ENCODE measurements at regions not wholly inside any gene's neighbourhood (a gene's known extent, or its start where the extent isn't known, plus 50 kb on each side); places are given as distances from the start of the nearest gene placed in this dataset.

GRCh38 chr15:69806287-69806915 lies 291.3 kb downstream of the TLE3 start:
- intact Hi-C loops (cut with micrococcal nuclease) = no loop called here

DNA sequence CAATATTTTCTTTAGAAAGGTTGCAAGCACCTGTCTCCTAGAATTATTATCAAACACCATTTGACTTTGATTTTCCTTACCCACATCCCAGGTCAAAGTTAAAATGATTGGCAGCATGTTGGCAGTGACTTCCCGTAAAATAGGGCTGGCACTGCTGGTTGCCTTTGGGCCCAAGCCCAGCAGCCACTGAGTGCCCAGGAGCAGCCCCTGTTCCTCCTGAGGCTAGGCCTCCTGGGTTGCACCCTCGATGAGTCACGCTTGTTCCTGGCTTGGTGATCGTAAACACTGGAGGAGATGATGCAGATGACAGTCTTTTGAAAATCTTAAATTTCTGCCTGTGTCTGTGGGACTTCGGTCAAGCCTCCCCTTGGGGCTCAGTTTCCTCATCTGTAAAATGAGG lies 290.0 kb downstream of the TLE3 start:
- intact Hi-C loops (cut with micrococcal nuclease) = no loop called here

DNA sequence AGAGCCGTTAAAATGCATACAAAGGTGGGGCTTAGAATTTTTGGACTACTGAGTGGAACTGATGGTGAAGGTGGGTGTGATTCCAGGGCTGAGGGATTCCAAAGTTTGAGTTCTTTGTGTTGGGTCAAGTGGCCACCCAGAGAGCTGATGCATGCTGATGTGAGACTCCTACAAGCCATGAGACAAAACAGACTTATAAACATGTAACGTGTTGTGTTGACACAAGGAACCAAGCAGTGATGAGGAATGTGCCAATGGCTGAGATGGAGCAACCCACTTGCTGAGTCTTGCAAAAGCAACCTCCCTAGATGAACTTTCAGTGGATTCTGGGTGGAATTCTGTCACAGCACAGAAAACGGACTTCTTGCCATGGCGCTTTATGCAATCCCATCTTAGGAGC lies 289.0 kb downstream of the TLE3 start:
- intact Hi-C loops (cut with micrococcal nuclease) = no loop called here

DNA sequence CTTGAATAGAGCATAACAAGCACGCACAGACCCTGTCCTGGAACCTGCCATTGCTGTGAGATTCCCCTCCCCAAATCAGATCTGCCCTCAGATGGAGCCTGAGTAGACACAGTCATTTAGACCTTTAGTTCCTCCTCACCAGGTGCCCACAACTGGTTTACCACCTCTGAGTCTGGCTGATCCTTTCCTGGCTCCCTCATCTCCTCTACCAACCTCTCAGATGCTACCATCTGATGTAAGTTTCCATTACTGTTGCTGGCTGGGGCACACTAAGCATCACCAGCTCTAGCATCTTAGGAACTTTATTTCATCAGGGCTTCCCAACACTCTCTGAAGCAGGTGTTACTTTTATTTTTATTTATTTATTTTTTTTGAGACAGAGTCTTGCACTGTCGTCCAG lies 288.3 kb downstream of the TLE3 start:
- intact Hi-C loops (cut with micrococcal nuclease) = no loop called here

- intact Hi-C loops (cut with micrococcal nuclease) = no loop called here
Observed at GRCh38 chr15:69810431-69811354, 287.0 kb downstream of the TLE3 start.

- intact Hi-C loops (cut with micrococcal nuclease) = no loop called here
Observed at GRCh38 chr15:69812861-69813261, 284.9 kb downstream of the TLE3 start.

- intact Hi-C loops (cut with micrococcal nuclease) = no loop called here
Observed at GRCh38 chr15:69813881-69814280, 283.8 kb downstream of the TLE3 start.

DNA sequence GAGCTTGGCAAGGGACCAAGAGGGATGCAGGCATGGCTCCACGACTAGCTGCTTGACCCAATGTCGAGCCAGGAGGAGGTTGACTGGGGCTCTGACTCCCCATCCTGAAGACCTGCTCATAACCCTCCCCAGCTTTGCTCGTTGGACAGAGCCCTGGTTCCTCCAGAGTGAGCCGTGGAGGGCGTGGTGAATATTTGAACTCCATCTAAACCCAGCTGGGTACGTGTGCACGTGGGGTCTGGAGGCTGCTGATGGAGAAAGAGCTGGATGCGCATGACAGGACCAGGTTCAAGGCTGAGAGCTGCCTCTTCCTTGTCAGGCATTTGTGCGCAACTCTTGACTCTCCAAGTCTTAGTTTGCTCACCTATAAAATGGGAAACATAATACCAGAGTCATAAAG lies 282.8 kb downstream of the TLE3 start:
- intact Hi-C loops (cut with micrococcal nuclease) = no loop called here

- intact Hi-C loops (cut with micrococcal nuclease) = no loop called here
Observed at GRCh38 chr15:69815793-69816192, 281.9 kb downstream of the TLE3 start.

DNA sequence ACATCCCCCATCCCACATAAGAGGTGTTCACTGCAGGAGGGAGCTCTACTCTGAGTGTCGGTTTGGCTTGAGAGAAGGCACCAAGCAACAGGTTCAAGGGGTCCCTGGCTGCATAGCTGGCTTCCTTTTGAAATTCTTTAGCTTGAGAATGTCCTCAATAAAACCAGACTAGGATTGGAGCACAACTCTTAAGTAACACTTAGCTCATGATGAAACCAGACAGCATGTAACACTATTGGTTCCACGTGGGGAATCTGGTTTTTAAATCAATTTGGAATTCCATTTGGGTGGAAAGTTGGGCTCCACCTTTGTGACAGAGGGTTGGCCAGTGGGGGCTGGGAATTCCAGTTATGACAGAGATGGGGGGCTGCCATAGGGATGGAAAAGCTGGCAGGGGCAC lies 281.2 kb downstream of the TLE3 start:
- intact Hi-C loops (cut with micrococcal nuclease) = no loop called here

- intact Hi-C loops (cut with micrococcal nuclease) = no loop called here
Observed at GRCh38 chr15:69818529-69818928, 279.2 kb downstream of the TLE3 start.

DNA sequence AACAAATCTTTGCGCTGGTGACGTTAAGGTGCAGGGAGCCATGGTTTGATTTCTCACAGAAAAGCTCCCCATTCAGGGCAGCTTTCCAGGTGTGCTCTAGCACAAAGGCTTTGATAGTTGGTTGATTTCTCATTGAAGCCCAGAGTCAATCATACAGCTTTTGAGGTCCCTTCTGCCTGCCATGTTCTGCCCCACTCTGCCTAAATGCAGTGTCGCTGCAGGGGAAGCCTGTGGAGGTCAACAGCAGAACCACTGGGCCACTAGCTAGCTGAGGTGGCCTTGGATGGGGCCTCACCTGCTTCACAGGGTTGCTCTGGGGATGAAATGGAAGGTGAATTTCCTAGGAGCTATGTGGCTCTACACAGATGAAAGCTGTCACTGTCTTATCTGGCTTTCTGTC lies 278.3 kb downstream of the TLE3 start:
- intact Hi-C loops (cut with micrococcal nuclease) = no loop called here

GRCh38 chr15:69820819-69821218 lies 276.9 kb downstream of the TLE3 start:
- intact Hi-C loops (cut with micrococcal nuclease) = no loop called here

- intact Hi-C loops (cut with micrococcal nuclease) = no loop called here
Observed at GRCh38 chr15:69823223-69823907, 274.4 kb downstream of the TLE3 start.

DNA sequence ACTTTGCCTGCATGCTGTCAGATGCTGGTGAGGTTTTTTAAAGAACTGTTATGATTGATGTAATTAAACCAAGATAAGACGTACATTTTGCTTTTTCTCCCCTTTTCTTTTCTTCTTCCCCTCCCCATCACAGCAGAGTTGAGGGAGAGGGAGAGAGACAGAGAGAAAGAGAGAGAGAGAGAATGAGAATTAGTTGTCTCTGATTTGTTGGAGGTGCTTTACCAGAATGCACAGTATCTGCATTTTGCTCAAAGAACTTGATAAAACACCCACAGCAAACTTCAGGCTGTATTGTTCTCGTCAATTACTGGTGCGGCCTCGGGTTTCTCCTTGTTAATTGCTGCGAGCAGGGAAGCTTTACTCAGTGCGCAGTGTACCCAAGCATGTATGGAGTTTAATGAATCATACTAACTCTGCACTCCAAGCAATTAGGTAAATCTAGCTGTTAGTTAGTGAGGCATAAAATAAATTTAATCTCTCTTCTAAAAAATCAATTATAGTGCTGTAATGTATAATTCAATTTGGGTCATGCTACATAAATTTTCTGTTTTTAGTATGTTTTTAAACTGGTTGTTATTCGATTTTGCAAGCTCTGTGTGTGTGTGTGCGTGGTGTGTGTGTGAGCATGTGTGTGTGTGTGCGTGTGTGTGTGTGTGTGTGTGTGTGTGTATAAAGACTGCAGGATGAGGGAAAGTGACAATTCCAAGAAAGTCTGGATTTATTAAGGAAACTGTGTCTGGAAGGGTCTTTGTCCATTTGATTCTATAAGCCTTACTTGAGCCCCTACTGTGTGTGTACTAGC lies 273.4 kb downstream of the TLE3 start:
- intact Hi-C loops (cut with micrococcal nuclease) = no loop called here

GRCh38 chr15:69824877-69825406 lies 272.8 kb downstream of the TLE3 start:
- intact Hi-C loops (cut with micrococcal nuclease) = no loop called here

- intact Hi-C loops (cut with micrococcal nuclease) = no loop called here
Observed at GRCh38 chr15:69825941-69826818, 271.5 kb downstream of the TLE3 start.

DNA sequence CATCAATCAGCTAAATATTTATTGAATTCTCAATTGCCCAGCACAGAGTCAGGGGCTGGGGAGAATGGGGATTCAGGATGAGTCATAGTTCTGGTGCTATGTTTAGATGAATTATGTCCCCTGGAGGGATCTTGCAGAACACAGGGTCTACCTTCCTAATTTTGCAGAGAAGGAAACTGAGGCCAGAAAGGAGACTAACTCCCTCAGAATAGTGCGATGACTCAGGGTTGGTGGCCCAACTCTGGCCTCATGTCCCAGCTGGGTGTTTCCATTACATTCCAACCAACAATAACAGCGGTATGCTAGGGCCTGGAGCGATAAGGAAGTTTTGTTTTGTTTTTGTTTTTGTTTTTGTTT lies 270.9 kb downstream of the TLE3 start:
- intact Hi-C loops (cut with micrococcal nuclease) = no loop called here

- intact Hi-C loops (cut with micrococcal nuclease) = no loop called here
Observed at GRCh38 chr15:69827751-69828150, 270.0 kb downstream of the TLE3 start.

- intact Hi-C loops (cut with micrococcal nuclease) = no loop called here
Observed at GRCh38 chr15:69828181-69828828, 269.4 kb downstream of the TLE3 start.
